Lower leg skin (tissue), 4 donors: ENCODE measurements at regions not wholly inside any gene's neighbourhood (a gene's known extent, or its start where the extent isn't known, plus 50 kb on each side); places are given as distances from the start of the nearest gene placed in this dataset.

Experiments
- DNase-seq, 2 donors: peaks; one replicate each; pipeline ENCODE4 v3.0.0-alpha.2; 2019; ENCODE audit warnings: low spot score in 2 of 2
- H3K4me3 ChIP-seq: fragments of 200-600 bp; sonication (generic); 2 replicates; pipeline ENCODE4 v1.5.1; 2017; ENCODE audit warnings: mild to moderate bottlenecking, low read depth; ENCODE audit not compliant: poor library complexity, severe bottlenecking
- POLR2A ChIP-seq, 2 donors: fragments of 450-650 bp; IDR thresholded peaks; one replicate each; pipeline ENCODE4 v1.6.1; 2016 to 2017; ENCODE audit warnings: antibody characterized with exemption in 2 of 2, mild to moderate bottlenecking in 1 of 2, moderate library complexity in 1 of 2
- WGBS, 2 donors: methylation state at CpG; one replicate each; pipeline ENCODE4 v1.1.5; 2018; 5-methylcytosine and 5-hydroxymethylcytosine counted together
- intact Hi-C: fragments of 100-400 bp; cut with DNase I; formaldehyde crosslinking; loops from one replicate; pipeline ENCODE4 v1.15.0; 2023; ENCODE audit warnings: low total_unique reads
- TF ChIP-seq, protein P1 (sequence below), 3 donors: fragments of 450-650 bp; IDR thresholded peaks; one replicate each; pipeline ENCODE4 v1.5.1; 2016; ENCODE audit warnings: antibody characterized with exemption in 3 of 3, mild to moderate bottlenecking in 3 of 3, moderate library complexity in 2 of 3

DNA sequence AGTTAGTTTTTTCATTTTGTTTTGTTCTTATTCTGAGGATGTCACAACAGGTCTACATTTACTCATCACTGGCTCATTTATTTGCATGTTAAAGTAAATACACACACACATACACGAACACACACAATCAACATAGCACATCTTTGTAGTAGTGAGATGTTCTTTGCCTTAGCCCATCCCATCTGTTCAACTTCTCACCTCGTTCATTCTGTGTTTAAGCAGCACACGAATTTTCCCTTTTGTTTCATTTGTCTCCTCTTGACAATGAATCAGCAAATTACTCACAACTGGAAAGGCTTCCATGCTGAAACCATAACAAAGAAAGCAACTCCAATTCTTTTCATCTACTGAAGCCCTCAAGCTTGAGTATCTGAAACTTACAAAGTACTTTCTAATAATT lies 133.3 kb upstream of the CHRM3 start:
- H3K4me3 ChIP-seq: no peak overlapping the region
- intact Hi-C loops: no loop called here
- no peak for DNase-seq
- WGBS, 2 donors: 50 to 55% methylated on average over 3 of the region's 3 CpGs
- TF ChIP-seq, protein P1, sequence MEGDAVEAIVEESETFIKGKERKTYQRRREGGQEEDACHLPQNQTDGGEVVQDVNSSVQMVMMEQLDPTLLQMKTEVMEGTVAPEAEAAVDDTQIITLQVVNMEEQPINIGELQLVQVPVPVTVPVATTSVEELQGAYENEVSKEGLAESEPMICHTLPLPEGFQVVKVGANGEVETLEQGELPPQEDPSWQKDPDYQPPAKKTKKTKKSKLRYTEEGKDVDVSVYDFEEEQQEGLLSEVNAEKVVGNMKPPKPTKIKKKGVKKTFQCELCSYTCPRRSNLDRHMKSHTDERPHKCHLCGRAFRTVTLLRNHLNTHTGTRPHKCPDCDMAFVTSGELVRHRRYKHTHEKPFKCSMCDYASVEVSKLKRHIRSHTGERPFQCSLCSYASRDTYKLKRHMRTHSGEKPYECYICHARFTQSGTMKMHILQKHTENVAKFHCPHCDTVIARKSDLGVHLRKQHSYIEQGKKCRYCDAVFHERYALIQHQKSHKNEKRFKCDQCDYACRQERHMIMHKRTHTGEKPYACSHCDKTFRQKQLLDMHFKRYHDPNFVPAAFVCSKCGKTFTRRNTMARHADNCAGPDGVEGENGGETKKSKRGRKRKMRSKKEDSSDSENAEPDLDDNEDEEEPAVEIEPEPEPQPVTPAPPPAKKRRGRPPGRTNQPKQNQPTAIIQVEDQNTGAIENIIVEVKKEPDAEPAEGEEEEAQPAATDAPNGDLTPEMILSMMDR (IDR thresholded peaks at IDR 0.05): no peak
- TF ChIP-seq POLR2A (IDR thresholded peaks at IDR 0.05): no peak

DNA sequence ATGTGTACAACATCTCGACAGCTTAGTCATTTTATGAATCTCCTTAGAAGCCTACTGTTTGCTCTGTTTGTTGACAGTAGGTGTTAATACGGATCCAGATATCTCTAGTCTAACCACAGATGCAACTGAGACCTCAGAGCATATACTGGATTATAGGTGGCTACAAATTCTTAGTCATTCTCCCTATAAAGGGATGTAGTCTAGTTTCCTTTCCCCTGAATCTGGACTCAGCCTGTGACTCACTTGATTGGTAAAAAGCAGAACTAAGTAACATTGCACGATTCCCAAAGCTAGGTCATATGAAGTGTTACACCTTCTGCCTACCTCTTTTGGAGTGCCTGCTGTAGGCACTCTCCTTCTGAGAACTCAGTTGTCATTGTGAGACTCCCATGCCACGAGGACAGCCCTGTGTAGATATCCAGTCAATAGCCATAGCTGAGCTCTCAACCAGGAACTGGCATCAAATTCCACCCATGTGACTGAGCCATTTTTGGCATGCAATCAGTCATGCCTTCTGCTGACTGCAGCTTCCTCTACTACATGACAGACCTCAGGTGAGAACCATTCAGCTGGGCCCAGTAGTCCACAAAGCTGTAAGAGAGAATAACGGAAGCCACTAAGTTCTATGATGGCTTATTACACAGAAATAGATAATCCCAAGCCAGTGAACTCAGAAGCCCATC lies 135.9 kb upstream of the CHRM3 start:
- WGBS, 2 donors: 68 to 71% methylated on average over 5 of the region's 5 CpGs
- intact Hi-C loops: no loop called here
- no peak for DNase-seq
- H3K4me3 ChIP-seq: no peak overlapping the region
- TF ChIP-seq, protein P1 (IDR thresholded peaks at IDR 0.05): no peak
- no peak for TF ChIP-seq POLR2A (IDR thresholded peaks at IDR 0.05)

DNA sequence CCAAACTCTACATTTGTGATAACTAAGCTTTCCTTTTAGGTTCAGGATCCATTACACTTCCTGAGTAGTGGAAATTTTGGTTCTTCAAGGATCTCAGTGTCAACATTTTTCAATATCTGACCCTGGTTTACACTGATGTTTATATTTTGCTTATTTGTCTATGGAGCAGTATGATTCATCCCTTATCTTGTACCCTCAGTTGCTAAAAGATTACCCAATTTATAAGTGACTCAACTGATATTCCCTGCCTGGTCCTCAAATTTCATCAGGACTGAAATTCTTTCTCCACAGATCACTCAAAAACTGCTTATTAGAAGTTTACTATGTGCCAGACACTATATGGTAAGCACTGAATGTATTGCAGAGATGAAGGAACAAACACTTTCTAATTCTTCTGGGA lies 139.1 kb upstream of the CHRM3 start:
- intact Hi-C loops: no loop called here
- no peak for DNase-seq
- TF ChIP-seq, protein P1 (IDR thresholded peaks at IDR 0.05): no peak
- no peak for TF ChIP-seq POLR2A (IDR thresholded peaks at IDR 0.05)
- H3K4me3 ChIP-seq: no peak overlapping the region

DNA sequence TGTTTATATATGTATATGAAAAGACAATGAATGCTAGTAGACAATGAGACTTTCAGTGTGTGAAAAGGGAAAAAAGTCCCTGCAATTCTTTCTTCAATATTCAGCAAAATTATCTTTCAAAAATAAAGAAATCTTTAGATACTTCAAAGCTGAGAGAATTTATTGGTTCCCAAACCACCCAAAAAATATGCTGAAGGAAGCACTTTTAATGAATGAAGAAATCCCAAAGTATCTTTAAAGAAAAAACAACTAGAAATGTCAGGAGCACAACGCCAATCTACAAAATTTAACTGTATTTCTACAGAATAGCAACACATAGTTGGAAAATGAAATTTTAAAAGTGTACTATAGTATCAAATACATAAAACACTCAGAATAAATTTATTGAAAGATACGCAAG lies 142.3 kb upstream of the CHRM3 start:
- no peak overlapping the region for H3K4me3 ChIP-seq
- no peak for TF ChIP-seq POLR2A (IDR thresholded peaks at IDR 0.05)
- TF ChIP-seq, protein P1 (IDR thresholded peaks at IDR 0.05): no peak
- WGBS, 2 donors: 79 to 85% methylated on average over 2 of the region's 2 CpGs
- intact Hi-C loops: no loop called here
- no peak for DNase-seq

DNA sequence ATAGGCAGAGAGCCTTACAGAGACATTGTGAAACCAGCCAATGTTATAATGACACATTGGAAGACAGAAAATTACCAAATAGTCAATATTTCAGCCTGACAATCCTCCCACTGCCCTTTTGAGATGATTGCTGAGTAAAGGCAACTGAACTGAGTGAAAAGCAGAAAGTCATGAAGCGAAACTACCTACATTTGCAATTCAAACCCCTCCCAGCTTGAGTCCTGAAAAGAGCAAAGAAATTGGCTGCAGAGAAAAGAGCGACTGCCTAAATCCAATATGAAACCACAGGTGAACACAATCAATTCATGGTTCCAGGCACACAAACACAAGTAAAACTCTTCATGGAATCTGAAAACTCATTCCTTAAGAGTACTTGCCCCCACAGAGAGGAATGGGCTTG lies 143.4 kb upstream of the CHRM3 start:
- TF ChIP-seq, protein P1 (IDR thresholded peaks at IDR 0.05): no peak
- no peak overlapping the region for H3K4me3 ChIP-seq
- intact Hi-C loops: no loop called here
- no peak for DNase-seq
- WGBS, 2 donors: 52 to 66% methylated on average over 2 of the region's 2 CpGs

DNA sequence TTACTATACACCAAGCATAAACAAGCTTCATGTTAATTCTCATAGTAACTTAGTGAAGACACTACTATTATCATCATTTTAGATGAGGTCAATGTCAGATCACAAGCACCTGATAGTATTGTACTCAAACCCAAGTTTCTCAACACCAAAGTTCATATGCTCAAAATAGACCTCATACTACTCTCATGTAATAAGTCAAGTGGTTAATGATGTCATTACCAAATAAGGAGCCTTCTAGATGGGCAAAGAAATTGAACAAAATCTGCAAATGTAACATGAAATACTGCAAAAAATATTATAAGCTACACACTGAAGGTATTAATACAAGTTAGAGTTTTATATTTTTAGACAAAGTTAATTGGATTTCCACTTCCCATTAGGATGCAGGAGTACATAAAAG lies 144.0 kb upstream of the CHRM3 start:
- H3K4me3 ChIP-seq: no peak overlapping the region
- no peak for DNase-seq
- TF ChIP-seq, protein P1 (IDR thresholded peaks at IDR 0.05): no peak
- no peak for TF ChIP-seq POLR2A (IDR thresholded peaks at IDR 0.05)
- intact Hi-C loops: no loop called here
